ENCODE measurements at regions not wholly inside any gene's neighbourhood (a gene's known extent, or its start where the extent isn't known, plus 50 kb on each side); places are given as distances from the start of the nearest gene placed in this dataset.

DNA sequence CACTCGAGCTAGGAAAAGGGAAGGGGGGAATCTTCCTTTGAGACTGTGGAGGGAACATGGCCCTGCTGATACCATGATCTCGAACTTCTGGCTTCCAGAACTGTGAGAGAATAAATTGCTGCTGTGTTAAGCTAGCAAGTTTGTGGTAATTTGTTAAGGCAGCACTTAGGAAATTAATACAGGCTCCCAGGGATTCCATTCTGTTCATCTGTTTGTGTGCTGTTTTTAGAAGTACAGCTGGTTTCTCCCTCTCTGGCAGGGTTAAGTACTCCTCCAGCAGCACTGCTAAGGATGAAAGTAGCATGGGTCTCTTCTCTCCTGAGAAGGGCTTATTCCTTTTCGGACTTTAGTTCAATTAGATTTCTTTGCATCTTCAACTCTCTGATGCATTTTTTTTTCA is 268.3 kb downstream of the HHIPL2 start:
- no peaks in the 10 kb centered on the region for H3K9me3 ChIP-seq (ENCODE audit: control insufficient read depth, insufficient read depth, low read depth, low read length)
- ChIA-PET POLR2A (no interaction called here), CTCF (no interaction called here)
- no peak for TF ChIP-seq ZXDB (tag by site-specific recombination; IDR thresholded peaks at IDR 0.05)
- no peak for TF ChIP-seq ZFP3 (tag by site-specific recombination; IDR thresholded peaks at IDR 0.05; ENCODE audit: low read depth)
- TF ChIP-seq MZF1 (tag by site-specific recombination; IDR thresholded peaks at IDR 0.05; ENCODE audit: borderline replicate concordance) = no peak
- TF ChIP-seq IKZF3 (tag by site-specific recombination; IDR thresholded peaks at IDR 0.05) = no peak
- TF ChIP-seq, protein P1, sequence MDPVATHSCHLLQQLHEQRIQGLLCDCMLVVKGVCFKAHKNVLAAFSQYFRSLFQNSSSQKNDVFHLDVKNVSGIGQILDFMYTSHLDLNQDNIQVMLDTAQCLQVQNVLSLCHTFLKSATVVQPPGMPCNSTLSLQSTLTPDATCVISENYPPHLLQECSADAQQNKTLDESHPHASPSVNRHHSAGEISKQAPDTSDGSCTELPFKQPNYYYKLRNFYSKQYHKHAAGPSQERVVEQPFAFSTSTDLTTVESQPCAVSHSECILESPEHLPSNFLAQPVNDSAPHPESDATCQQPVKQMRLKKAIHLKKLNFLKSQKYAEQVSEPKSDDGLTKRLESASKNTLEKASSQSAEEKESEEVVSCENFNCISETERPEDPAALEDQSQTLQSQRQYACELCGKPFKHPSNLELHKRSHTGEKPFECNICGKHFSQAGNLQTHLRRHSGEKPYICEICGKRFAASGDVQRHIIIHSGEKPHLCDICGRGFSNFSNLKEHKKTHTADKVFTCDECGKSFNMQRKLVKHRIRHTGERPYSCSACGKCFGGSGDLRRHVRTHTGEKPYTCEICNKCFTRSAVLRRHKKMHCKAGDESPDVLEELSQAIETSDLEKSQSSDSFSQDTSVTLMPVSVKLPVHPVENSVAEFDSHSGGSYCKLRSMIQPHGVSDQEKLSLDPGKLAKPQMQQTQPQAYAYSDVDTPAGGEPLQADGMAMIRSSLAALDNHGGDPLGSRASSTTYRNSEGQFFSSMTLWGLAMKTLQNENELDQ (tag by site-specific recombination; IDR thresholded peaks at IDR 0.05; ENCODE audit: low read depth) = no peak
- no peak for TF ChIP-seq GLI2 (tag by site-specific recombination; IDR thresholded peaks at IDR 0.05; ENCODE audit: borderline replicate concordance, low read depth)
- no peak for TF ChIP-seq ZNF2 (tag by site-specific recombination; IDR thresholded peaks at IDR 0.05)
- TF ChIP-seq ZNF10 (tag by site-specific recombination; IDR thresholded peaks at IDR 0.05) = no peak
- no peak for TF ChIP-seq ZNF114 (tag by site-specific recombination; IDR thresholded peaks at IDR 0.05)
- no peak for TF ChIP-seq ZNF843 (tag by site-specific recombination; IDR thresholded peaks at IDR 0.05)
- TF ChIP-seq SP2 (tag by site-specific recombination; IDR thresholded peaks at IDR 0.05) = no peak
- no peak for TF ChIP-seq ZNF335 (tag by site-specific recombination; conservative IDR thresholded peaks at IDR 0.05)
- TF ChIP-seq, protein P2, sequence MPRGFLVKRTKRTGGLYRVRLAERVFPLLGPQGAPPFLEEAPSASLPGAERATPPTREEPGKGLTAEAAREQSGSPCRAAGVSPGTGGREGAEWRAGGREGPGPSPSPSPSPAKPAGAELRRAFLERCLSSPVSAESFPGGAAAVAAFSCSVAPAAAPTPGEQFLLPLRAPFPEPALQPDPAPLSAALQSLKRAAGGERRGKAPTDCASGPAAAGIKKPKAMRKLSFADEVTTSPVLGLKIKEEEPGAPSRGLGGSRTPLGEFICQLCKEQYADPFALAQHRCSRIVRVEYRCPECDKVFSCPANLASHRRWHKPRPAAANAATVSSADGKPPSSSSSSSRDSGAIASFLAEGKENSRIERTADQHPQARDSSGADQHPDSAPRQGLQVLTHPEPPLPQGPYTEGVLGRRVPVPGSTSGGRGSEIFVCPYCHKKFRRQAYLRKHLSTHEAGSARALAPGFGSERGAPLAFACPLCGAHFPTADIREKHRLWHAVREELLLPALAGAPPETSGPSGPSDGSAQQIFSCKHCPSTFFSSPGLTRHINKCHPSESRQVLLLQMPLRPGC (tag by site-specific recombination; IDR thresholded peaks at IDR 0.05) = no peak
- no peak for TF ChIP-seq ZNF354C (tag by site-specific recombination; IDR thresholded peaks at IDR 0.05; ENCODE audit: borderline replicate concordance, low read depth)
- TF ChIP-seq SCRT1 (tag by site-specific recombination; IDR thresholded peaks at IDR 0.05; ENCODE audit: borderline replicate concordance) = no peak
- TF ChIP-seq ZNF585B (tag by site-specific recombination; IDR thresholded peaks at IDR 0.05) = no peak
- no peak for TF ChIP-seq ZNF140 (tag by site-specific recombination; IDR thresholded peaks at IDR 0.05)
- no peaks in the 10 kb centered on the region for H3K4me1 ChIP-seq (ENCODE audit: control insufficient read depth, insufficient read depth, low read length)
- no peaks in the 10 kb centered on the region for H3K36me3 ChIP-seq (ENCODE audit: control insufficient read depth in 2 of 2, insufficient read depth in 1 of 2, low read length in 2 of 2)
- H3K4me3 ChIP-seq (ENCODE audit: low read depth, low read length) = no peak overlapping the region
- no peak overlapping the region for H3K27ac ChIP-seq (ENCODE audit: extremely low read depth, low read depth, low read length)

DNA sequence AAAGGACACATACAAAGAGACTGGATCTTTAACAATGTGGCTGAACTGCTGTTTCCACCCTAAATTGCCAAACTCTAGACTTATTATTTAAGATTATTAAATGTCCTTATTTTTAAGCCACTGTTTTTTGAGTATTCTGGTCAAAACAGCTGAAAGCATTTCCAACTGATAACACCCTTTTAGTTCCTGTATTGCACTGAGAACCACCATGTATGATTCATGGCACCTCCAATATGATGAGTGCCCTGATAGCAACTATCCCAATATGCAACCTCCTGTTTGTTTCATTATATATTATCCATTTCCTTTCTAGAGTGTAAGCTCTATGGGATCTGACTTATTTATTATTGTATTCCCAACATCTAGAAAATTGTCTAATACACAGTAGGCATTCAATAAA is 269.4 kb downstream of the HHIPL2 start:
- Histone ChIP-seq H3K27ac (ENCODE audit: extremely low read depth, low read depth, low read length) (no peak overlapping the region), H3K4me1 (ENCODE audit: control insufficient read depth, insufficient read depth, low read length) (no peaks in the 10 kb centered on the region), H3K36me3 (ENCODE audit: control insufficient read depth in 2 of 2, insufficient read depth in 1 of 2, low read length in 2 of 2) (no peaks in the 10 kb centered on the region), H3K4me3 (ENCODE audit: low read depth, low read length) (no peak overlapping the region), H3K9me3 (ENCODE audit: control insufficient read depth, insufficient read depth, low read depth, low read length) (no peaks in the 10 kb centered on the region)
- ChIA-PET POLR2A (no interaction called here), CTCF (no interaction called here)
- TF ChIP-seq, protein P2 (tag by site-specific recombination; IDR thresholded peaks at IDR 0.05) = no peak
- TF ChIP-seq ZNF768 (tag by site-specific recombination; IDR thresholded peaks at IDR 0.05) (no peak), ZNF544 (tag by site-specific recombination; IDR thresholded peaks at IDR 0.05) (no peak), SETDB1 (IDR thresholded peaks at IDR 0.05; ENCODE audit: insufficient read length, low read length) (no peak), ZNF391 (tag by site-specific recombination; IDR thresholded peaks at IDR 0.05; ENCODE audit: borderline replicate concordance, low read depth) (no peak), ZNF324 (tag by site-specific recombination; IDR thresholded peaks at IDR 0.05) (no peak), ZNF266 (tag by site-specific recombination; IDR thresholded peaks at IDR 0.05; ENCODE audit: low read depth) (no peak), ZNF776 (tag by site-specific recombination; IDR thresholded peaks at IDR 0.05; ENCODE audit: borderline replicate concordance) (no peak), ZNF211 (tag by site-specific recombination; IDR thresholded peaks at IDR 0.05; ENCODE audit: low read depth) (no peak), HOXC10 (CRISPR knock-in tag; IDR thresholded peaks at IDR 0.05) (no peak), ZNF561 (tag by site-specific recombination; IDR thresholded peaks at IDR 0.05; ENCODE audit: borderline replicate concordance) (no peak), ZNF548 (tag by site-specific recombination; IDR thresholded peaks at IDR 0.05) (no peak), ZNF133 (tag by site-specific recombination; IDR thresholded peaks at IDR 0.05) (no peak)
- TF ChIP-seq, protein P3, sequence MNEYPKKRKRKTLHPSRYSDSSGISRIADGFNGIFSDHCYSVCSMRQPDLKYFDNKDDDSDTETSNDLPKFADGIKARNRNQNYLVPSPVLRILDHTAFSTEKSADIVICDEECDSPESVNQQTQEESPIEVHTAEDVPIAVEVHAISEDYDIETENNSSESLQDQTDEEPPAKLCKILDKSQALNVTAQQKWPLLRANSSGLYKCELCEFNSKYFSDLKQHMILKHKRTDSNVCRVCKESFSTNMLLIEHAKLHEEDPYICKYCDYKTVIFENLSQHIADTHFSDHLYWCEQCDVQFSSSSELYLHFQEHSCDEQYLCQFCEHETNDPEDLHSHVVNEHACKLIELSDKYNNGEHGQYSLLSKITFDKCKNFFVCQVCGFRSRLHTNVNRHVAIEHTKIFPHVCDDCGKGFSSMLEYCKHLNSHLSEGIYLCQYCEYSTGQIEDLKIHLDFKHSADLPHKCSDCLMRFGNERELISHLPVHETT (tag by site-specific recombination; IDR thresholded peaks at IDR 0.05) = no peak

Data from HEK293 (cell line).